Peyer's patch (tissue), 4 donors: ENCODE measurements at regions not wholly inside any gene's neighbourhood (a gene's known extent, or its start where the extent isn't known, plus 50 kb on each side); places are given as distances from the start of the nearest gene placed in this dataset.
A peak's percentile ranks its signal among the peaks of the same experiment; 100 is the strongest.

Experiments
- DNase-seq, 3 donors: peaks; one replicate each; pipeline ENCODE4 v3.0.0-alpha.2; 2017 to 2019
- H3K27ac ChIP-seq, 4 donors: fragments of 200-600 bp; sonication (generic); one replicate each; pipeline ENCODE4 v1.5.1; 2016 to 2019
- H3K27me3 ChIP-seq, 2 donors: fragments of 200-600 bp; sonication (generic); one replicate each; pipeline ENCODE4 v1.5.1; 2019
- H3K36me3 ChIP-seq, 3 donors: fragments of 200-600 bp; sonication (generic); one replicate each; pipeline ENCODE4 v1.5.1; 2016 to 2019
- H3K4me1 ChIP-seq, 4 donors: fragments of 200-600 bp; sonication (generic); one replicate each; pipeline ENCODE4 v1.5.1; 2016 to 2019
- H3K4me3 ChIP-seq, 4 donors: fragments of 200-600 bp; sonication (generic); 1 replicate in 3 of 4; 2 replicates in 1 of 4; pipeline ENCODE4 v1.5.1; 2016 to 2019; ENCODE audit warnings: mild to moderate bottlenecking in 1 of 4
- H3K9me3 ChIP-seq, 4 donors: fragments of 200-600 bp; sonication (generic); one replicate each; pipeline ENCODE4 v1.5.1; 2016 to 2019; ENCODE audit warnings: mild to moderate bottlenecking in 1 of 4
- POLR2A ChIP-seq, 2 donors: fragments of 450-650 bp; IDR thresholded peaks; one replicate each; pipeline ENCODE4 v1.5.1; 2017; ENCODE audit warnings: antibody characterized with exemption in 2 of 2, mild to moderate bottlenecking in 2 of 2, moderate library complexity in 2 of 2
- TF ChIP-seq, protein P1 (sequence below), 6 experiments: fragments of 450-650 bp in 4 of 6; fragments of 200-600 bp in 2 of 6; sonication (generic) in 1 of 6; IDR thresholded peaks; one replicate each; pipeline ENCODE4 v1.5.1; 2017 to 2019; ENCODE audit warnings: antibody characterized with exemption in 6 of 6, mild to moderate bottlenecking in 3 of 6, moderate library complexity in 1 of 6

GRCh38 chr2:150404147-150404546 lies 83.3 kb downstream of the RND3 start:
- Histone ChIP-seq H3K4me1 (peaks cover 0 to 3% (median 0%) of the 10 kb centered on the region in 4 donors), H3K4me3 (no peak overlapping the region), H3K36me3 (no peaks in the 10 kb centered on the region), H3K27me3 (no peaks in the 10 kb centered on the region), H3K9me3 (no peaks in the 10 kb centered on the region), H3K27ac (no peak overlapping the region)
- no peak for DNase-seq
- TF ChIP-seq POLR2A (IDR thresholded peaks at IDR 0.05), result no peak
- TF ChIP-seq, protein P1, sequence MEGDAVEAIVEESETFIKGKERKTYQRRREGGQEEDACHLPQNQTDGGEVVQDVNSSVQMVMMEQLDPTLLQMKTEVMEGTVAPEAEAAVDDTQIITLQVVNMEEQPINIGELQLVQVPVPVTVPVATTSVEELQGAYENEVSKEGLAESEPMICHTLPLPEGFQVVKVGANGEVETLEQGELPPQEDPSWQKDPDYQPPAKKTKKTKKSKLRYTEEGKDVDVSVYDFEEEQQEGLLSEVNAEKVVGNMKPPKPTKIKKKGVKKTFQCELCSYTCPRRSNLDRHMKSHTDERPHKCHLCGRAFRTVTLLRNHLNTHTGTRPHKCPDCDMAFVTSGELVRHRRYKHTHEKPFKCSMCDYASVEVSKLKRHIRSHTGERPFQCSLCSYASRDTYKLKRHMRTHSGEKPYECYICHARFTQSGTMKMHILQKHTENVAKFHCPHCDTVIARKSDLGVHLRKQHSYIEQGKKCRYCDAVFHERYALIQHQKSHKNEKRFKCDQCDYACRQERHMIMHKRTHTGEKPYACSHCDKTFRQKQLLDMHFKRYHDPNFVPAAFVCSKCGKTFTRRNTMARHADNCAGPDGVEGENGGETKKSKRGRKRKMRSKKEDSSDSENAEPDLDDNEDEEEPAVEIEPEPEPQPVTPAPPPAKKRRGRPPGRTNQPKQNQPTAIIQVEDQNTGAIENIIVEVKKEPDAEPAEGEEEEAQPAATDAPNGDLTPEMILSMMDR (IDR thresholded peaks at IDR 0.05), result no peak

DNA sequence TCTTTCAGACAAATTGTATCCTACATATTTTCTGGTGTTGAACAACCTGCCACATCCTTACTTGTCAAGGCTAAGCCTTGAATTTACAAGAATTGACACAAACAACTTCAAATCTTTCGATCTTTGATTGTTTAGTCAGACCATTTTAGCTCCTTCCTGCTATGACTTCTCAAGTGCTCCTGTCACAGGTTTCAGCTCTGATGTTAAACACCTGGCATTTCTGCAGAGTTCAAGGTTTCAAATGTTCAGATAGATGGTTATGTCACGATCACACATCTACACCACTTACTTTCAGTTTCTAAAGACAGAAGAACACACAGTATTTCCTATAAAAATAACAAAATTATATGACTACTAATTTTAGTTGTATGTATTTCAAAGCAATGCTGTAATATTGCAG lies 84.0 kb downstream of the RND3 start:
- no peak overlapping the region for H3K27ac ChIP-seq
- TF ChIP-seq POLR2A (IDR thresholded peaks at IDR 0.05), result no peak
- TF ChIP-seq, protein P1 (IDR thresholded peaks at IDR 0.05), result no peak
- peak overlapping the region in 1 of 4 donors; percentile 15 for H3K4me3 ChIP-seq
- peaks cover 0 to 3% (median 0%) of the 10 kb centered on the region in 4 donors for H3K4me1 ChIP-seq
- H3K9me3 ChIP-seq, result no peaks in the 10 kb centered on the region
- no peak for DNase-seq
- no peaks in the 10 kb centered on the region for H3K36me3 ChIP-seq
- H3K27me3 ChIP-seq, result no peaks in the 10 kb centered on the region

DNA sequence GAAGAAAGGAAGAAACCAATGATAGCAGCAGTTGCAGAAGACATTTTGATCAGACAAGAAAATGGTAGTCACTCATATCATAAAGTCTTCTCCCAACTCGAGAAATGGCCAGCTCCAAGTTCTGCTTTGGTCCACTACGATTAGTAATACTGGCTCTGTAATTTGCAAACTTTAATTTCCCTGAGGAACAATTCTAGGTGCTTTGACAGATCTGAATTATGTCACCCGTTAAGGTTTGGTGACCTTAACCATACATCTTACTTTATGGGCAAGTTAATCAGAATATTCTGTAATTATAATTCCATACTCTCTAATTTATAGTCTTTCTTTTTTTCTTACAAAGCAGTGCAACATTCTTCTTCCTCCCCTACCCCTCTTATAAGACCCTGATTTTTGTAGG lies 84.5 kb downstream of the RND3 start:
- H3K9me3 ChIP-seq, result no peaks in the 10 kb centered on the region
- no peak overlapping the region for H3K27ac ChIP-seq
- H3K4me1 ChIP-seq, result peaks cover 0 to 3% (median 0%) of the 10 kb centered on the region in 4 donors
- no peak for DNase-seq
- H3K4me3 ChIP-seq, result no peak overlapping the region
- H3K36me3 ChIP-seq, result no peaks in the 10 kb centered on the region
- TF ChIP-seq, protein P1 (IDR thresholded peaks at IDR 0.05), result no peak
- TF ChIP-seq POLR2A (IDR thresholded peaks at IDR 0.05), result no peak
- no peaks in the 10 kb centered on the region for H3K27me3 ChIP-seq

DNA sequence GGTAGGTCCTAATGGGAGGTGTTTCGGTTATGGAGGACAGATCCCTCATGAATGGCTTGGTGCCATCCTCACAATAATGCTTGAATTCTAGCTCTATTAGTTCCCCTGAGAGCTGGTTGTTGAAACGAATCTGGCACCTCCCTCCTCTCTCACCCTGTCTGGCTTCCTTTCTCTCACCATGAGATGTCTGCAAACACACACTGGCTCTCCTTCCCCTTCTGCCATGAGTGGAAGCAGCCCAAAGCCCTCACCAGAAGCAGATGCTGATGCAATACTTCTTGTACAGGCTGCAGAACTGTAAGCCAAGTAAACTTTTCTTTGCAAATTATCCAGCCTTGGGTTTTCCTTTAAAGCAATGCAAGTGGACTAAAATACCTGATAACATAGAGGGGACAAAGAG lies 86.6 kb downstream of the RND3 start:
- Histone ChIP-seq H3K27me3 (no peaks in the 10 kb centered on the region), H3K27ac (no peak overlapping the region), H3K36me3 (no peaks in the 10 kb centered on the region), H3K4me3 (no peak overlapping the region), H3K9me3 (no peaks in the 10 kb centered on the region), H3K4me1 (peaks cover 0 to 3% (median 0%) of the 10 kb centered on the region in 4 donors)
- no peak for TF ChIP-seq POLR2A (IDR thresholded peaks at IDR 0.05)
- TF ChIP-seq, protein P1 (IDR thresholded peaks at IDR 0.05), result no peak
- DNase-seq, result no peak

- no peaks in the 10 kb centered on the region for H3K4me1 ChIP-seq
- no peaks in the 10 kb centered on the region for H3K36me3 ChIP-seq
- DNase-seq, result no peak
- no peak overlapping the region for H3K4me3 ChIP-seq
- H3K27ac ChIP-seq, result no peak overlapping the region
- H3K27me3 ChIP-seq, result no peaks in the 10 kb centered on the region
- no peaks in the 10 kb centered on the region for H3K9me3 ChIP-seq
- no peak for TF ChIP-seq POLR2A (IDR thresholded peaks at IDR 0.05)
- TF ChIP-seq, protein P1 (IDR thresholded peaks at IDR 0.05), result no peak
Observed at GRCh38 chr2:150392614-150393013, 94.9 kb downstream of the RND3 start.

DNA sequence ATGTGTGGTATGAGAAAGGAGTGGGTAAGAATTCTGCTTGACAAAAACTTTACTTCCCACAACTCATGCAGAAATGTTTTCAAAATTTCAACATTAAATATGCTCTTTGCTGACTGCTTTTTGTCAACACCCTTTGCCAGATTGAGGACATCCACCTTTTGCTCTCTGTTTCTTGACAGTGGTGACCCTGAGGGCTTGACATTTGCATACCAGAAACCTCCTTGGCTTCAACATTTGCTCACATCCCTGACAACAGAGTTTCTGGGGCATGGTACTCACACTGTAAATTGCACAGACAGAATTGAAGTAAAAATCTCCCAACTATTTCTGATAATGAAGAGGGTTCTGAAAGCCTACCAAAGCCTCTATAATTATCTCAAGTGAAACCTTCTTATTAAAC lies 95.7 kb downstream of the RND3 start:
- Histone ChIP-seq H3K4me3 (no peak overlapping the region), H3K9me3 (no peaks in the 10 kb centered on the region), H3K27me3 (no peaks in the 10 kb centered on the region), H3K4me1 (no peaks in the 10 kb centered on the region), H3K36me3 (no peaks in the 10 kb centered on the region), H3K27ac (no peak overlapping the region)
- DNase-seq, result no peak
- TF ChIP-seq, protein P1 (IDR thresholded peaks at IDR 0.05), result no peak
- TF ChIP-seq POLR2A (IDR thresholded peaks at IDR 0.05), result no peak
